Endothelial cell of umbilical vein (primary cell): ENCODE measurements at regions not wholly inside any gene's neighbourhood (a gene's known extent, or its start where the extent isn't known, plus 50 kb on each side); places are given as distances from the start of the nearest gene placed in this dataset.

Source experiments
- BruUV-seq: library from RNA; stranded (reverse); fragments of 400-500 nt; replicated peaks from 2 replicates; lab custom pipeline; 2021; lab: Mats Ljungman, UMichigan
- CTCF ChIA-PET: fragments of 300-600, 350-600 bp; sonication (Branson Sonifier 250); formaldehyde crosslinking; loops from one replicate; lab custom pipeline; 2021; ENCODE audit warnings: antibody characterized with exemption, inconsistent platforms; lab: Charles Lee
- POLR2A ChIA-PET: fragments of 300-600, 350-600 bp; sonication (Branson Sonifier 250); formaldehyde crosslinking; loops from one replicate; lab custom pipeline; 2021; ENCODE audit warnings: antibody characterized with exemption, inconsistent platforms; lab: Charles Lee
- DNase-seq: peaks from one replicate; pipeline ENCODE4 v3.0.0-alpha.2; 2011; ENCODE audit warnings: low read depth, low spot score
- FAIRE-seq: peaks from 2 replicates; lab custom pipeline; 2011; peaks lifted over from hg19 to GRCh38; lab: Jason Lieb, UNC
- H2AFZ ChIP-seq: 2 replicates; pipeline ENCODE4 v1.6.0; 2012; ENCODE audit warnings: low read depth, low read length, control low read depth, inconsistent platforms
- H3K27ac ChIP-seq: 2 replicates; pipeline ENCODE4 v1.5.1; 2011; ENCODE audit warnings: low read depth, mild to moderate bottlenecking, control low read depth, low read length, moderate library complexity; ENCODE audit not compliant: insufficient read depth
- H3K27me3 ChIP-seq, 2 experiments: 2 replicates each; pipeline versions ENCODE4 v1.6.0 to v1.6.1; 2011; ENCODE audit warnings: low read length in 2 of 2, mixed read lengths in 1 of 2; ENCODE audit not compliant: control insufficient read depth in 2 of 2, insufficient read depth in 2 of 2
- H3K36me3 ChIP-seq, 2 experiments: 2 replicates in 1 of 2; 3 replicates in 1 of 2; pipeline ENCODE4 v1.5.1; 2011; ENCODE audit warnings: low read length in 2 of 2, mild to moderate bottlenecking in 1 of 2, moderate library complexity in 1 of 2; ENCODE audit not compliant: control insufficient read depth in 2 of 2, insufficient read depth in 2 of 2; ENCODE audit errors: extremely low read depth in 1 of 2
- H3K4me1 ChIP-seq: 3 replicates; pipeline ENCODE4 v1.5.1; 2011; ENCODE audit warnings: mild to moderate bottlenecking, low read length; ENCODE audit not compliant: control insufficient read depth, insufficient read depth; ENCODE audit errors: extremely low read depth
- H3K4me2 ChIP-seq: 2 replicates; pipeline ENCODE4 v1.6.1; 2011; ENCODE audit warnings: low read length, control low read depth, mixed read lengths; ENCODE audit not compliant: insufficient read depth
- H3K4me3 ChIP-seq, 3 experiments: fragments of 200-600 bp in 1 of 3; sonication (generic), shearing (Covaris generic) in 1 of 3; replicated peaks in 1 of 3; 2 replicates each; pipeline ENCODE4 v1.5.1; 2011 to 2016; ENCODE audit warnings: control low read depth in 3 of 3, low read length in 3 of 3, mild to moderate bottlenecking in 2 of 3, inconsistent platforms in 1 of 3, low read depth in 1 of 3, moderate library complexity in 1 of 3; ENCODE audit not compliant: insufficient read depth in 1 of 3
- H3K79me2 ChIP-seq: 2 replicates; pipeline ENCODE4 v1.6.0; 2012; ENCODE audit warnings: low read length, inconsistent platforms; ENCODE audit not compliant: control insufficient read depth, insufficient read depth
- H3K9ac ChIP-seq: replicated peaks from 2 replicates; pipeline ENCODE3; 2011; ENCODE audit warnings: low read length, control low read depth; ENCODE audit not compliant: insufficient read depth; ENCODE audit errors: extremely low read depth
- H3K9me1 ChIP-seq: replicated peaks from 3 replicates; pipeline ENCODE4 v1.6.0; 2011; ENCODE audit warnings: mild to moderate bottlenecking, low read length; ENCODE audit not compliant: control insufficient read depth, insufficient read depth; ENCODE audit errors: extremely low read depth
- H3K9me3 ChIP-seq: replicated peaks from 2 replicates; pipeline ENCODE4 v1.5.1; 2012; ENCODE audit warnings: low read length, inconsistent platforms; ENCODE audit not compliant: control insufficient read depth, insufficient read depth
- H4K20me1 ChIP-seq: replicated peaks from 2 replicates; pipeline ENCODE3; 2011; ENCODE audit warnings: mild to moderate bottlenecking, low read length; ENCODE audit not compliant: control insufficient read depth, insufficient read depth; ENCODE audit errors: extremely low read depth
- EZH2 ChIP-seq: IDR thresholded peaks from 2 replicates; pipeline ENCODE4 v1.6.1; 2012; ENCODE audit warnings: borderline replicate concordance, low read depth, mild to moderate bottlenecking, moderate library complexity, low read length, inconsistent platforms; ENCODE audit not compliant: severe bottlenecking
- FOS ChIP-seq: IDR thresholded peaks from 2 replicates; pipeline ENCODE4 v1.6.1; 2011; ENCODE audit warnings: mild to moderate bottlenecking, low read length, moderate library complexity, borderline replicate concordance; ENCODE audit not compliant: insufficient read depth
- GATA2 ChIP-seq: IDR thresholded peaks from 2 replicates; pipeline ENCODE4 v1.7.0; 2011; ENCODE audit warnings: low read depth, mild to moderate bottlenecking, moderate library complexity, mixed read lengths, low read length; ENCODE audit not compliant: insufficient read length, insufficient read depth
- JUN ChIP-seq: IDR thresholded peaks from 2 replicates; pipeline ENCODE4 v1.6.1; 2011; ENCODE audit warnings: borderline replicate concordance, low read depth; ENCODE audit not compliant: insufficient read length, insufficient read depth
- MYC ChIP-seq: IDR thresholded peaks from one replicate; pipeline ENCODE4 v1.6.1; 2011; ENCODE audit warnings: mild to moderate bottlenecking, low read depth, low read length
- POLR2A ChIP-seq: IDR thresholded peaks from 2 replicates; pipeline ENCODE4 v1.6.1; 2012; ENCODE audit warnings: low read depth, mild to moderate bottlenecking, control low read depth, low read length
- POLR2AphosphoS5 ChIP-seq: IDR thresholded peaks from 2 replicates; pipeline ENCODE4 v1.6.1; 2012; ENCODE audit warnings: low read depth, mild to moderate bottlenecking, control low read depth, low read length, moderate library complexity; ENCODE audit not compliant: insufficient read depth
- dilution Hi-C: fragments of 300-500 bp; cut with MboI; formaldehyde crosslinking; loops from one replicate; pipeline ENCODE4 v1.15.0; 2019; ENCODE audit warnings: low sequenced_read_pairs; ENCODE audit not compliant: extremely low pct_ligation_motif_present
- intact Hi-C: fragments of 100-400 bp; cut with micrococcal nuclease; formaldehyde crosslinking; loops from one replicate; pipeline ENCODE4 v1.10.0; 2022
- TF ChIP-seq, protein P1 (sequence below), 2 donors: IDR thresholded peaks; 1 replicate in 1 of 2; 2 replicates in 1 of 2; pipeline ENCODE4 v1.5.1; 2011; ENCODE audit warnings: low read length in 2 of 2, mild to moderate bottlenecking in 2 of 2, moderate library complexity in 2 of 2, control low read depth in 1 of 2, inconsistent platforms in 1 of 2, low read depth in 1 of 2; ENCODE audit not compliant: insufficient read depth in 1 of 2; ENCODE audit errors: extremely low read depth in 1 of 2
- TF ChIP-seq, protein P2 (sequence below): IDR thresholded peaks from 2 replicates; pipeline ENCODE4 v1.6.1; 2011; ENCODE audit not compliant: insufficient read depth, insufficient read length

DNA sequence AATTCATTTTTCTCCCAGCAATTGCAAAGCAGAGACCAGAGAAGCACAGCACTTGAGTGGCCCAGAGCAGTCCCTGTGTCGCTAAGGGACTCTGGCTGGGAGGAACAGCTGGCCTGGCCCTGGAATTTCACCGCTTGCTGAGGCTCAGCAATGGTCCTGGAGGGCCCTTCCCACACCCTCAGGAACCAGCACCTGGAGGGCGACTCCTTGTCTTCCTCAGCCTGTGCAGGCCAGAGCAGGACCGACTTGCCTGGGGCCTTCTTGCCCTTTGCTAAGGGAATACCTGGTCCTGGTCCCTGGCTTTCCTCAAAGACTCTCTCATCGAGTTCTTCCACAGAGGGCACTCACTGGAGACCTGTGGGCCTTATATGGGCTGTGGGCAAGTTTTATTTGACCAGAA is 294.6 kb downstream of the RPLP1 start:
- no peak overlapping the region for H3K9ac ChIP-seq
- dilution Hi-C loops, result no loop called here
- CTCF ChIA-PET, result no interaction called here

More for the DNA sequence above, 294.6 kb downstream of the RPLP1 start:
- peaks cover 0 to 3% of the 10 kb centered on the region in 2 experiments for H3K27me3 ChIP-seq
- H3K9me1 ChIP-seq, result no peaks in the 10 kb centered on the region
- DNase-seq (no peak), FAIRE-seq (no peak)
- H3K4me2 ChIP-seq, result no peak overlapping the region
- no peaks in the 10 kb centered on the region for H3K4me1 ChIP-seq
- no peak overlapping the region for H3K4me3 ChIP-seq
- H3K9me3 ChIP-seq, result no peaks in the 10 kb centered on the region
- H3K27ac ChIP-seq, result no peak overlapping the region
- intact Hi-C loops, result no loop called here
- H3K79me2 ChIP-seq, result no peaks in the 10 kb centered on the region
- no peak overlapping the region for H2AFZ ChIP-seq
- H3K36me3 ChIP-seq, result no peaks in the 10 kb centered on the region
- POLR2A ChIA-PET, result no interaction called here
- no peaks in the 10 kb centered on the region for H4K20me1 ChIP-seq
- no TSS peak for BruUV-seq
- TF ChIP-seq FOS, result no peak
- no peak for TF ChIP-seq MYC
- TF ChIP-seq EZH2, result no peak
- TF ChIP-seq POLR2A, result no peak
- no peak for TF ChIP-seq JUN
- TF ChIP-seq GATA2, result no peak
- TF ChIP-seq, protein P1, sequence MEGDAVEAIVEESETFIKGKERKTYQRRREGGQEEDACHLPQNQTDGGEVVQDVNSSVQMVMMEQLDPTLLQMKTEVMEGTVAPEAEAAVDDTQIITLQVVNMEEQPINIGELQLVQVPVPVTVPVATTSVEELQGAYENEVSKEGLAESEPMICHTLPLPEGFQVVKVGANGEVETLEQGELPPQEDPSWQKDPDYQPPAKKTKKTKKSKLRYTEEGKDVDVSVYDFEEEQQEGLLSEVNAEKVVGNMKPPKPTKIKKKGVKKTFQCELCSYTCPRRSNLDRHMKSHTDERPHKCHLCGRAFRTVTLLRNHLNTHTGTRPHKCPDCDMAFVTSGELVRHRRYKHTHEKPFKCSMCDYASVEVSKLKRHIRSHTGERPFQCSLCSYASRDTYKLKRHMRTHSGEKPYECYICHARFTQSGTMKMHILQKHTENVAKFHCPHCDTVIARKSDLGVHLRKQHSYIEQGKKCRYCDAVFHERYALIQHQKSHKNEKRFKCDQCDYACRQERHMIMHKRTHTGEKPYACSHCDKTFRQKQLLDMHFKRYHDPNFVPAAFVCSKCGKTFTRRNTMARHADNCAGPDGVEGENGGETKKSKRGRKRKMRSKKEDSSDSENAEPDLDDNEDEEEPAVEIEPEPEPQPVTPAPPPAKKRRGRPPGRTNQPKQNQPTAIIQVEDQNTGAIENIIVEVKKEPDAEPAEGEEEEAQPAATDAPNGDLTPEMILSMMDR (IDR thresholded peaks at IDR 0.05; ENCODE audit: extremely low read depth in 1 of 2, insufficient read depth in 1 of 2, low read depth in 1 of 2, low read length in 2 of 2), result no peak
- no peak for TF ChIP-seq POLR2AphosphoS5
- TF ChIP-seq, protein P2, sequence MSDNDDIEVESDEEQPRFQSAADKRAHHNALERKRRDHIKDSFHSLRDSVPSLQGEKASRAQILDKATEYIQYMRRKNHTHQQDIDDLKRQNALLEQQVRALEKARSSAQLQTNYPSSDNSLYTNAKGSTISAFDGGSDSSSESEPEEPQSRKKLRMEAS, result no peak
